ENCODE measurements at regions not wholly inside any gene's neighbourhood (a gene's known extent, or its start where the extent isn't known, plus 50 kb on each side); places are given as distances from the start of the nearest gene placed in this dataset.

- TF ChIP-seq CTCF (IDR thresholded peaks at IDR 0.05 in 4 of 5, conservative IDR thresholded peaks at IDR 0.05 in 1 of 5) (no peak), POLR2A (IDR thresholded peaks at IDR 0.05) (no peak)
Observed at GRCh38 chr10:23585186-23585585, 146.3 kb downstream of the OTUD1 start.

Measured in gastrocnemius medialis (tissue), 4 donors.